HFFc6 (cell line): ENCODE measurements at regions not wholly inside any gene's neighbourhood (a gene's known extent, or its start where the extent isn't known, plus 50 kb on each side); places are given as distances from the start of the nearest gene placed in this dataset.

Source experiments
- DNase-seq: peaks from one replicate; pipeline ENCODE4 v3.0.0-alpha.2; 2018
- H3K27ac Mint-ChIP-seq: 2 replicates; pipeline ENCODE4 v1.8.0; 2020; ENCODE audit warnings: mild to moderate bottlenecking, mixed read lengths
- H3K27me3 Mint-ChIP-seq: 2 replicates; pipeline ENCODE4 v1.8.0; 2021; ENCODE audit warnings: mild to moderate bottlenecking, moderate library complexity, mixed read lengths; ENCODE audit not compliant: insufficient read depth
- H3K36me3 Mint-ChIP-seq: 2 replicates; pipeline ENCODE4 v1.8.0; 2021; ENCODE audit warnings: low read depth, mixed read lengths
- H3K4me1 Mint-ChIP-seq: 2 replicates; pipeline ENCODE4 v1.8.0; 2020; ENCODE audit warnings: low read depth, mixed read lengths
- H3K4me3 Mint-ChIP-seq: 2 replicates; pipeline ENCODE4 v1.8.0; 2020; ENCODE audit warnings: mild to moderate bottlenecking, moderate library complexity, mixed read lengths
- H3K9me3 Mint-ChIP-seq: 2 replicates; pipeline ENCODE4 v1.8.0; 2020; ENCODE audit warnings: mild to moderate bottlenecking, mixed read lengths
- TF ChIP-seq, protein P1 (sequence below): fragments of 200-600 bp; sonication (generic); IDR thresholded peaks from 2 replicates; pipeline ENCODE4 v1.5.0; 2021; ENCODE audit warnings: antibody characterized with exemption, mild to moderate bottlenecking

DNA sequence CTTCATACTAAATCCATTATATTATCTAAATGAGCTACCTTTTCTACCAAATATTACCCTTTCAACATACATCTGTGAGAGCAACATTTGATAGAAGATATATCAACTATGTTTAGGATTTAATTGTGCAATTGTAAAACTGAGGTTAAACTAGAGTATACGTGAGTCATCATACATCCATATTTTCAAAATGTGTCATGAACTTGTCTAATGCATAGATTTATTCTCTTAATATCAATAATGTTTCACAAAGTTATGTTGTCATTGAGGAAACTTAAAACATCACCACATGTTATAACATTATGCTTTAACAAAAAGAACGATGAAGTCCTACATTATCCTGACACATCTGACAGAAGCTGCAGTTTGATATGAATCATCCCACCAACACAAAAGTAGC is 645.5 kb upstream of the NOVA1 start:
- H3K9me3 Mint-ChIP-seq = peaks cover 54% of the 10 kb centered on the region
- H3K27ac Mint-ChIP-seq = no peak overlapping the region
- TF ChIP-seq, protein P1, sequence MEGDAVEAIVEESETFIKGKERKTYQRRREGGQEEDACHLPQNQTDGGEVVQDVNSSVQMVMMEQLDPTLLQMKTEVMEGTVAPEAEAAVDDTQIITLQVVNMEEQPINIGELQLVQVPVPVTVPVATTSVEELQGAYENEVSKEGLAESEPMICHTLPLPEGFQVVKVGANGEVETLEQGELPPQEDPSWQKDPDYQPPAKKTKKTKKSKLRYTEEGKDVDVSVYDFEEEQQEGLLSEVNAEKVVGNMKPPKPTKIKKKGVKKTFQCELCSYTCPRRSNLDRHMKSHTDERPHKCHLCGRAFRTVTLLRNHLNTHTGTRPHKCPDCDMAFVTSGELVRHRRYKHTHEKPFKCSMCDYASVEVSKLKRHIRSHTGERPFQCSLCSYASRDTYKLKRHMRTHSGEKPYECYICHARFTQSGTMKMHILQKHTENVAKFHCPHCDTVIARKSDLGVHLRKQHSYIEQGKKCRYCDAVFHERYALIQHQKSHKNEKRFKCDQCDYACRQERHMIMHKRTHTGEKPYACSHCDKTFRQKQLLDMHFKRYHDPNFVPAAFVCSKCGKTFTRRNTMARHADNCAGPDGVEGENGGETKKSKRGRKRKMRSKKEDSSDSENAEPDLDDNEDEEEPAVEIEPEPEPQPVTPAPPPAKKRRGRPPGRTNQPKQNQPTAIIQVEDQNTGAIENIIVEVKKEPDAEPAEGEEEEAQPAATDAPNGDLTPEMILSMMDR = no peak
- no peaks in the 10 kb centered on the region for H3K4me1 Mint-ChIP-seq
- peaks cover 2% of the 10 kb centered on the region; the same call in 1 of the 2 replicates for H3K27me3 Mint-ChIP-seq
- H3K36me3 Mint-ChIP-seq = no peaks in the 10 kb centered on the region
- DNase-seq = no peak
- no peak overlapping the region for H3K4me3 Mint-ChIP-seq

DNA sequence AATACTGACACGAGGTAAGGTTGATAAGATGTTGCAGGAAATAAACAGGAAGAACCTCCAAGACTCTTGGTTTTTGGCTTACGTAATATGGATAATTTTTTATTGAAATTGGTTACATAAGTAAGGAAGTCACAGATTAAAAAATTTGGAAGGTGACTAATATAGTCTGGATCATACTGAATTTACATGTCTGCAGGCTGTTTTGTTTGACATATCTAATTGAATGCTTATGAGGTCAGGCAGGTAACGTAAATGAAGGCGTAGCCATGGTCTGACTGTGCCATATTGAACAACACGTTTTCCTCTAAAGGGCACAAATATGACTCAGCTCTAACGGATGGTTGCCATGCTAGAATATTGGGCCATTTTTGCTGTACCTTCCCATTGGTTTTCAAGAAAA is 648.1 kb upstream of the NOVA1 start:
- no peaks in the 10 kb centered on the region for H3K4me1 Mint-ChIP-seq
- peaks cover 66% of the 10 kb centered on the region for H3K9me3 Mint-ChIP-seq
- peaks cover 2% of the 10 kb centered on the region; the same call in 1 of the 2 replicates for H3K27me3 Mint-ChIP-seq
- H3K4me3 Mint-ChIP-seq = no peak overlapping the region
- TF ChIP-seq, protein P1 = no peak
- DNase-seq = no peak
- no peak overlapping the region for H3K27ac Mint-ChIP-seq
- H3K36me3 Mint-ChIP-seq = no peaks in the 10 kb centered on the region

DNA sequence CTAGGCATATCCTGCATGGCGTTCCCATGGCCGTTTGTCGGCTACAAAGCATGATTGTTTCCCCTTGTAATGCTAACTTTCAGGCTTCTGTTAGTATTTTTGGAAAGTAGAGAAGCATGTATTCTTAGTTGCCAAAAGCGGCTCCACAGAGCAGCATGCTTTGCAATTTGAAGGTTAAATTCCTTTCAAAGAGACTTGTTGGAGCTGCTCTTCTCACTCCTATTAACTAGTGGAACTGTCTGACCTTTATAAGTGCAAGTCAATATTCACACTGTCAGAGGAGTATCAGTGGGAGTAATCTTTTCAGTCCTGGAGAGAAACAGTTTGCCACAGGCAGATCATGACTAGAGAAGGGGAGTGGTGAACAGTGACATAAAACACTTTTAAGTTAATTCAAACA is 656.1 kb upstream of the NOVA1 start:
- Mint-ChIP-seq H3K36me3 (no peaks in the 10 kb centered on the region), H3K9me3 (peaks cover 52% of the 10 kb centered on the region), H3K27me3 (no peaks in the 10 kb centered on the region), H3K27ac (no peak overlapping the region), H3K4me3 (no peak overlapping the region), H3K4me1 (no peaks in the 10 kb centered on the region)
- TF ChIP-seq, protein P1 = no peak
- DNase-seq = no peak

GRCh38 chr14:27256805-27257204 is 659.0 kb upstream of the NOVA1 start:
- no peak for DNase-seq
- Mint-ChIP-seq H3K27ac (no peak overlapping the region), H3K9me3 (peaks cover 43% of the 10 kb centered on the region), H3K4me3 (no peak overlapping the region), H3K27me3 (no peaks in the 10 kb centered on the region), H3K36me3 (no peaks in the 10 kb centered on the region), H3K4me1 (no peaks in the 10 kb centered on the region)
- TF ChIP-seq, protein P1 = no peak

- TF ChIP-seq, protein P1 = no peak
- Mint-ChIP-seq H3K27me3 (peaks cover 2% of the 10 kb centered on the region; the same call in 1 of the 2 replicates), H3K4me1 (no peaks in the 10 kb centered on the region), H3K4me3 (no peak overlapping the region), H3K9me3 (peaks cover 34% of the 10 kb centered on the region), H3K27ac (no peak overlapping the region), H3K36me3 (peaks cover 5% of the 10 kb centered on the region; the same call in 1 of the 2 replicates)
- no peak for DNase-seq
Measured at GRCh38 chr14:27267876-27268275, 670.0 kb upstream of the NOVA1 start.

GRCh38 chr14:27270716-27271115 is 672.9 kb upstream of the NOVA1 start:
- Mint-ChIP-seq H3K4me3 (no peak overlapping the region), H3K27me3 (no peaks in the 10 kb centered on the region), H3K4me1 (no peaks in the 10 kb centered on the region), H3K36me3 (peaks cover 5% of the 10 kb centered on the region), H3K9me3 (peaks cover 34% of the 10 kb centered on the region), H3K27ac (no peak overlapping the region)
- TF ChIP-seq, protein P1 = no peak
- DNase-seq = no peak
